RWPE1 (cell line): ENCODE measurements at regions not wholly inside any gene's neighbourhood (a gene's known extent, or its start where the extent isn't known, plus 50 kb on each side); places are given as distances from the start of the nearest gene placed in this dataset.
A peak's percentile ranks its signal among the peaks of the same experiment; 100 is the strongest.

Experiments
- CTCF ChIA-PET: fragments of 350-600 bp; sonication (Branson Sonifier 250); formaldehyde crosslinking; extraction: SDS; loops from one replicate; lab custom pipeline; 2021; lab: Yijun Ruan, JAX
- POLR2A ChIA-PET: fragments of 400-600 bp; formaldehyde crosslinking; extraction: SDS; loops from one replicate; lab custom pipeline; 2020; ENCODE audit warnings: antibody characterized with exemption; ENCODE audit not compliant: low non-redundant PET; lab: Yijun Ruan, JAX
- DNase-seq: peaks from one replicate; pipeline ENCODE4 v3.0.0; 2012; ENCODE audit warnings: low spot score
- H3K27ac ChIP-seq: fragments of 450-650 bp; 2 replicates; pipeline ENCODE4 v1.5.1; 2017
- TF ChIP-seq, protein P1 (sequence below): fragments of 450-650 bp; conservative IDR thresholded peaks from 2 replicates; pipeline ENCODE4 v1.5.1; 2017; ENCODE audit warnings: low read depth, mild to moderate bottlenecking

DNA sequence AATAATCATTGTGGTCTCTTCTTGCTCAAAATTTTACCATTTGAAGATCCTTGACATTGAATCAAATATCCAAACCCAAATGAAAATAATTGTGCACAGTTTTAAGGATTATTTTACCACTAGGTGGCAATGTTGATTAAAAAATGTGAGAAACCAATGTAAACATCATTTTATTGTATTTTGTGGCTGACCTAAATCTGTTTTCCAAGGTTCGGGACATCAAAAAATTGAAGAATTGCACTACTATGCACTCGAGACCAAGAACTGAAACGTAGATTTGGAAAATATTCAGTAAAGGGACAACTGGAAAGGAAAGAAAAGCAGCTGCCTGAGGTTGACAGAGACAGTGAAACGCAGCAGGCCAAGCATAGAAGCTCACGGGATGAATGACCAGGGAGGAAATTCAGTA is 259.3 kb downstream of the SNX13 start:
- peak overlapping the region; percentile 74 for H3K27ac ChIP-seq
- no peak for DNase-seq

DNA sequence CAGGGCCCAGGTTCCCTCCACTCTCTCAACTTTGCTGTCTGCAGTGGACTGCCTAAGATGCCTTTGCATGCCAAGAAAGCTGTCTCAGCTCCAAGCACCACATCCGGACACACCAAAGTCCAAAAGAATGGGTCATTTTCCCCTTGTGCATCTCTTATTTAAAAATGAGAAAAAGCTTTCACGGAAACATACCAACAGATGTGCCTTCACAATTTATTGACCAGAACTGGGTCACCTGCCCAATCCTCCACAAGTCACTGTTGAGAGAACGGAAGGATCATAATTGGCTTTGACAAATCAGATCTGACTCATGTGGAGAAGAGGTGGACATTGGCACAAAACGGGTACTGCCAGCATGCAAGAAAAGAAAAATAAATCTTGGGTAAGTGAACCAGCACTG is 258.3 kb downstream of the SNX13 start:
- DNase-seq: no peak
- POLR2A ChIA-PET: no interaction called here
- TF ChIP-seq, protein P1, sequence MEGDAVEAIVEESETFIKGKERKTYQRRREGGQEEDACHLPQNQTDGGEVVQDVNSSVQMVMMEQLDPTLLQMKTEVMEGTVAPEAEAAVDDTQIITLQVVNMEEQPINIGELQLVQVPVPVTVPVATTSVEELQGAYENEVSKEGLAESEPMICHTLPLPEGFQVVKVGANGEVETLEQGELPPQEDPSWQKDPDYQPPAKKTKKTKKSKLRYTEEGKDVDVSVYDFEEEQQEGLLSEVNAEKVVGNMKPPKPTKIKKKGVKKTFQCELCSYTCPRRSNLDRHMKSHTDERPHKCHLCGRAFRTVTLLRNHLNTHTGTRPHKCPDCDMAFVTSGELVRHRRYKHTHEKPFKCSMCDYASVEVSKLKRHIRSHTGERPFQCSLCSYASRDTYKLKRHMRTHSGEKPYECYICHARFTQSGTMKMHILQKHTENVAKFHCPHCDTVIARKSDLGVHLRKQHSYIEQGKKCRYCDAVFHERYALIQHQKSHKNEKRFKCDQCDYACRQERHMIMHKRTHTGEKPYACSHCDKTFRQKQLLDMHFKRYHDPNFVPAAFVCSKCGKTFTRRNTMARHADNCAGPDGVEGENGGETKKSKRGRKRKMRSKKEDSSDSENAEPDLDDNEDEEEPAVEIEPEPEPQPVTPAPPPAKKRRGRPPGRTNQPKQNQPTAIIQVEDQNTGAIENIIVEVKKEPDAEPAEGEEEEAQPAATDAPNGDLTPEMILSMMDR: no peak
- CTCF ChIA-PET: interaction anchor here (0.6 to 0.7 kb wide), 3 partner anchors 17 to 670 kb away, joined by 3 to 4 read pairs (median 4); no protein-coding TSS in a partner anchor
- no peak overlapping the region for H3K27ac ChIP-seq

More for the DNA sequence above, 259.3 kb downstream of the SNX13 start:
- TF ChIP-seq, protein P1: no peak; the same call in 1 of the 2 replicates
- ChIA-PET POLR2A (no interaction called here), CTCF (interaction anchor here (0.5 to 1.1 kb wide), 5 partner anchors 17 to 664 kb away, joined by 3 to 6 read pairs (median 3); no protein-coding TSS in a partner anchor)

DNA sequence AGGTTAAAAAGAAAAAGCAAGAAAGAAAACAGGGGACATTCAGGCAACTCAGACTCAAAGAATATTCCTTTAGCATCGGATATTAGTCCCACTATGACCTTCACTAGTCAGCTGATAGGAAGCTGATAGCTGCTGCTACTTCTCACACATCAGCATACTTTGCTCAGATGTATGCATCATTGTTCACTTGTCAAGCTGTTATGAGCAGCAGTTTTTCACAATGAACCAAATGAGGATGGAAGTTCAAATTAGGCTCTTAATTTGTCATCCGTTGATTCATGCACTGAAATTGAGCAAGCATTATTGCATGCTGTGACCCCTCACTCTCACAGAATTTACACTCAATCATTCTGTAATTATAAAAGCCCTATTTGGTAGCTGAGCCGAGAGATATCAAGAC is 257.7 kb downstream of the SNX13 start:
- POLR2A ChIA-PET: no interaction called here
- H3K27ac ChIP-seq: no peak overlapping the region
- CTCF ChIA-PET: interaction anchor here (0.6 to 0.7 kb wide), 3 partner anchors 30 to 307 kb away, joined by 3 to 4 read pairs (median 4); no protein-coding TSS in a partner anchor
- TF ChIP-seq, protein P1: no peak
- DNase-seq: no peak

DNA sequence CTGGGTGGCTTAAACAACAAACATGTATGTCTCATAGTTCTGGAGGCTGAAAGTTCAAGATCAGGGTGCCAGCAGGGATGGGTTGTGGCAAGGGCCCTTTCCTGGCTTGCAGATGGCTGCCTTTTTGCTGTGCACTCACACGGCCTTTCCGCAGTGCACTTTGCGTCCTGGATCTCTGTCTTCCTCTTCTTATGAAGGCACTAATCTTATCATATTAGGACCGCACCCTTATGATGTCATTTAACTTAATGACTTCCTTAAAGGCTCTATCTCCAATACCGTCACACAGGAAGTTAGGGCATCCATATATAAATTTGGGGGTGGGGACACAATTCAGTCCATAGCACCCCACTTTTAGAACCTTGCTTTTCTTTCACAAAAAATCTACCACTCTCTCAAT is 255.2 kb downstream of the SNX13 start:
- TF ChIP-seq, protein P1: no peak
- POLR2A ChIA-PET: no interaction called here
- no peak for DNase-seq
- H3K27ac ChIP-seq: no peak overlapping the region
- CTCF ChIA-PET: no interaction called here

DNA sequence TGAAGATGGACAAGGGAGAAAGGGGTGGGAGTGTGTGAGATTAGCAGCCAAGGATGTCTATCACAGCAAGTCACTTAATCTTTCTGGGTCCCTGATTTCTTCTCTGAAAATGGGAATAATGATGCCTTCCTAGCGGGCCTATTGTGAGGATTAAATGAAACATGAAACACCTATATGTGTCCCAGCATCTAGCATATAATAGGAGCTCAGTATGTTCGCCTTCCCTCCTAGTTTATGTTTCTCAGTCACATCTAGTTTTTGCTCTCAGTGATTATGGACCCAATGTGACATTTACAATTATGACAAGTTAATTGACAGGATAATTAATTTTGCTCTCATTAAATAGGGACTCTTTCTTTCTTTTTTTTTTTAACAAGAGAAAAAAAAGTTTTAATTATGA is 252.9 kb downstream of the SNX13 start:
- DNase-seq: no peak
- ChIA-PET CTCF (no interaction called here), POLR2A (no interaction called here)
- no peak overlapping the region for H3K27ac ChIP-seq
- TF ChIP-seq, protein P1: no peak

DNA sequence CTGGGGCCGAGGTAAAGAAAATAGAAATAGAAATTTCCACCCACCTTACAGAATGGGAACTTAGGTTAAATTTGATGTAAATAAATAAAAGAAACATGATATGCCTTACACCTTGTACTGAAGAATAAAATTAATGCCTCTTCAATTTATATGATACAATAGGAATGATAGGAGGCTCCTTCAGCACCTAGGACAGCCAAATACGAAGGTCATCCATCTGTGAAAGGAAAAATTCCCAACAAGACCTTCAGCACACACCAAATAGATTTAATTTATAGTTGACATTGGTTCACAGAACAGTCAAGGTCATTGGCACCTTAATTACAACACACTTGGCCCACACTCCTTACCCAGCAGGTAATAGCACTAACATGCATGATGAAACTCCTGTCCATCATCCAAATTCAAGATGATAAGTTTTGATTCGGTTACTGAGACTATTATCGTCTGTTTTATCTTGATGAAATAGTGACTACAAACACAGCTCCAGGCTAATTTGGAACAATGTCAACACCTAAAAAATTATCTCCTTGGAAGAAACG is 250.9 kb downstream of the SNX13 start:
- H3K27ac ChIP-seq: no peak overlapping the region
- DNase-seq: no peak
- TF ChIP-seq, protein P1: no peak
- CTCF ChIA-PET: no interaction called here
- POLR2A ChIA-PET: no interaction called here
